Endometrium (tissue), 2 donors: ENCODE measurements at regions not wholly inside any gene's neighbourhood (a gene's known extent, or its start where the extent isn't known, plus 50 kb on each side); places are given as distances from the start of the nearest gene placed in this dataset.

Experiments
- FAIRE-seq: peaks from 2 replicates; lab custom pipeline; 2012; peaks lifted over from hg19 to GRCh38; lab: Jason Lieb, UNC
- donor health status: control.
- donor health status: control.

- no peak for FAIRE-seq
Observed at GRCh38 chr5:30846171-30846570, 347.3 kb upstream of the CDH6 start.

- FAIRE-seq = no peak
Observed at GRCh38 chr5:30845194-30845593, 348.3 kb upstream of the CDH6 start.

DNA sequence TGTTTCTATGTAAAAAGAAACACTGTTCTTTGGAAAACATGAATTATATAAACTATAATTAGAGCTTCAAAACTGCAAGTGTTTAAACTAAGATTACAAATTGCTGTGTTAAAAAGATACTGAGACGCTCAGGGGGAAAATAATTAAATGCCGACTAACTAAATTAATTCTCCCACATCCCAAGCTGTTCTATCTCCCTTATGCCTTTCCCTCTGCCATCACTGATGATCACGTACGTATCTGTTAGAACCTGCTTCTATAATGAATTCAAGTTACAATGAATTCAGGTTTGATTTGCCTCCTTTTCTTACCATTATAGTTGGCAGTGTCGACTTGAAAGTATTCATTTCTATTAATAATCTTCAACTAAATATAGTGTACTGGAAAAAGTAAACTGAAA, 349.9 kb upstream of the CDH6 start:
- FAIRE-seq = no peak

GRCh38 chr5:30839956-30840355, 353.5 kb upstream of the CDH6 start:
- FAIRE-seq = no peak

GRCh38 chr5:30838936-30839496, 354.5 kb upstream of the CDH6 start:
- no peak for FAIRE-seq

- FAIRE-seq = no peak
Observed at GRCh38 chr5:30832519-30832918, 361.0 kb upstream of the CDH6 start.

DNA sequence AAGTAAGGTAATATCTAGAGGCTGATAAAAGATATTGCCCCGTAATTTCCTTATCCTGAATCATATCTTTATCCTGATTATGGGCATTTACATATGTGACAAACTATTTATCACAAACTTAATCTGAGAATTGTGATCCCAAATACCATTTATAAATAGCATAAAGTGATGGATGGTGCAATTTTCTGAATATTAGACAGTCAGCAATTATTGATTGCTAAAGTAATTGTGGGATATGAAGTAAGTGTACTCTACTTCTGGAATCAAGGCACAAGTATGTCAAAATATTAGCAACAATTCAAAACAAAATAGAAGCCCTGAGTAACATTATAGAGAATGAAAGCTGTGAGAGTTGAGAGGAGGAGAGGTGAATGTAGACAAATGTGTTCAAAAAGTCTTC, 361.9 kb upstream of the CDH6 start:
- no peak for FAIRE-seq

DNA sequence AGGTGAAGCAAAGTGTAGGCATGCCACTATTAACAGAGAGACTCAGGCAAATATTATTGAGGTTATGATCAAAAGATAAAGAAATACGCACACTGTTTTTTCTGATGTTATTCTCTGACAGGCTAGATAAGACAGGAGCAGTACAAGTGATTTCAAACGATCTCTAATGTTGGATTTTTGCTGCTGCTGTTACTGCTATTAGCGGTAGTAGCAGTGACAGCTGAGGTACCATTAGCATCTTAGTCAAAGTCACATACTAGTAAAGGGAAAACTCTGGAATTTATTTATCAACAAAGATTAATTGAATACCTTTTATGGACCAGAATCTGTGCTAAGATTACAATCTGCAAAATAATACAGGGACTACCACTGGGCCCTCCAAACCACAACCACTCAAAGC, 362.4 kb upstream of the CDH6 start:
- FAIRE-seq = no peak

DNA sequence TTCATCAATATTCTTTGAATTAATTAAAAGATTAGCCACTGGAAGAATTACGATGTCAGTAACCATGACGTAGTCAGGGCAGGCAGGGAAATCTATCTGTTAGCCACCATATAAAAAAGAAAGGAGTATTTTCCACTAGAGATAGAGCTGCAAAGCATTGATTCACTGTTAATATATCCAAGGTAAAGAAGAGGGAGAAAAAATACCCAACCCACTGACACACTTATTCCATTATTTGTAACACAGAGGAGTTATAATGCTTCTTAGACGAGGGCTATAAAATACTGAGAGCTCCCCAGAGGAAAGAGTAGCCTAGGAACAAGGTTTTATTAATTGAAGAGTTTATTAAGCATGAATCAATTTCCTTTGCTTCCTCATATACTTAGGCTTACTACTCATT, 382.2 kb upstream of the CDH6 start:
- no peak for FAIRE-seq

- no peak for FAIRE-seq
Observed at GRCh38 chr5:30809933-30810332, 383.6 kb upstream of the CDH6 start.

GRCh38 chr5:30808996-30809395, 384.5 kb upstream of the CDH6 start:
- FAIRE-seq = no peak

- no peak for FAIRE-seq
Observed at GRCh38 chr5:30804739-30805505, 388.6 kb upstream of the CDH6 start.

DNA sequence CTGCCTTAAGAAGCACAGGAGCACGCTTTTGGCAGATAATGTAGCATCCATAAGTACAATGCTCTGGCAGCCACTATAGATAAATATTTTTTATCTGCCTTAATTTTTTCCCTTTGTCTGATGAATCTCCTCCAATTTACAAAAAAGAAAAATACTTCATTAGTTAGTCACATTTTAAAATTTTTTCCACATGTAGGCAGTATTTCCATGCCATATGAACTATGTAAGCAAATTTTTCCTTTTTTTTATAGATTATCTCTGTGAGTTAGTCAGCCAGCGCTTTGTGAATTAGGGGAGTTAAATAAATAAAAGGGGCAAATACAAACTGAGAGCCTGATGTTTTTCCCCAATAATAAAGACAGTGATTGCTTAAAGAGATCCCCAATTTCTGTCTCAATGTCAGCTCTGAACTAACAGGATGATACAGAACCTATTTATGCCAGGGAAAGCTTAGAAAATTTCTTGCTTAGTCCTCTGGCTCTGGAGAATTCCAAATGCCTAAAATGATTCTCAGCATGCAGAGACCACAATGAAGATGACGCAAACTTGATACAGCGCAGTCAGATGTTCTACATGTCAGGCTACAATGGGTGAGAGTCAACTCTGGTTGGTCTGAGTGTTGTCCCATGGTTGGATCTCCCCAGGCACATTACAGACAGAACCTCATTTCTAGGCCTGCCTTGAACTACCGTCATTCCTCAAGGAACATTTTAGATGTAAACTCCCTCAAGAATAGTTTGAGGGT, 390.4 kb upstream of the CDH6 start:
- FAIRE-seq = no peak

GRCh38 chr5:30781643-30782042, 411.8 kb upstream of the CDH6 start:
- no peak for FAIRE-seq

- no peak for FAIRE-seq
Observed at GRCh38 chr5:30768056-30768690, 425.3 kb upstream of the CDH6 start.

- FAIRE-seq = no peak
Observed at GRCh38 chr5:30765706-30766105, 427.8 kb upstream of the CDH6 start.

- no peak for FAIRE-seq
Observed at GRCh38 chr5:30765227-30765626, 428.3 kb upstream of the CDH6 start.

- peak; percentile 15 for FAIRE-seq
Observed at GRCh38 chr5:30764704-30765103, 428.8 kb upstream of the CDH6 start.

DNA sequence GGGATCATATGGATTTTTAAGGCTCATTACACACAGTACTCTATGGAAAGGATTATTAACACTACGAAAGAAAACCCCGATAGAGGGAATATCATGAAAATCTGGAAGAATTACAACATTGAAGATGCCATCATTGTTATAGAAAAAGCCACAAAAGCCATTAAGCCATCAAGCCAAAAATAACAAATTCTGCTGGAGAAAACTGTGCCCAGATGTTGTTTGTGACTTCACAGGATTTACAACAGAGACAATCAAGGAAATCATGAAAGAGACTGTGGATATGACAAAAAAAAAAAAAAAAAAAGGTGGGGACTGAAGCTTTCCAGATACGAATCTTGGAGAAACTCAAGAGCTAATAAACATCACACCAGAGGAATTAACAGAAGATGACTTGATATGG, 433.8 kb upstream of the CDH6 start:
- no peak for FAIRE-seq

GRCh38 chr5:30752015-30752414, 441.5 kb upstream of the CDH6 start:
- FAIRE-seq = no peak

DNA sequence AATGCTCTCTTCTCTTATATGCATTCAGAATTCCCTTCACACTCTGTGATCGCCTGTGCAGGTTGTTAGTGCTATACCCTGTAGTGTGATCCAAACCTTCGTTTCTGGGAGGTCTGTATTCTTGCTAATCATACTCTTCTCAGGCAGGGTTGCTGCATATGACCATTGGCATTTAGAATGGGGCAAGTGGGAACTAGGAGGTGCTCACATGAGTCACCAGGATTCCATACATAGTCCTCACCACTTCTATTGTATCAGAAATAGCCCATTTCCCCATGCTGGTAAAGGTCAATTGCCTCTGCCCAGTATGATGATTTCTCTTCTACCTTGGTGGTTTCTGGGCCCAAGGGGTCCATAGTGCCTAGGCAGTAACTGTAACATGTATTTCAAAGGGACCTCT, 443.5 kb upstream of the CDH6 start:
- no peak for FAIRE-seq

- FAIRE-seq = no peak
Observed at GRCh38 chr5:30747412-30747811, 446.1 kb upstream of the CDH6 start.

DNA sequence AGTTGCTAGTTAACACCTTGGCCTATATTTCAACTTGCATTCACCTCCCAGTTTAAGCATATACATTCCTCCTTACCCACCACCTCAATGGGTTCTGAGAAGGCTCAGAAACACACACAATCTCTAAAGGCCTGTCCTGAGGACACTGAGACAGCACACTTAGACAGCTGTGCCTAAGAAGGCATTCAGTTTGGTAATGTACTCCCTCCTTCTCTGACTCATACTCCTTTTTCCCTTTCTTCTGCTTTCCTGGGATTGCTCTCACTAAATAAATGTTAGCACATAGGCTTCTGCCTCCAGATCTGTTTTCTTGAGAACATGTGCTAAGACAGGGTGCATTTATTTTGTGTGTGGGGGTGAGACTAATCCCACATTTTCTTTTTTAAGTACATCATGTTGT, 456.8 kb upstream of the CDH6 start:
- no peak for FAIRE-seq
